C4-2B (cell line): ENCODE measurements at regions not wholly inside any gene's neighbourhood (a gene's known extent, or its start where the extent isn't known, plus 50 kb on each side); places are given as distances from the start of the nearest gene placed in this dataset.
"Not testable (repeated sequence)": the region's sequence is repeated elsewhere in the genome, so short reads cannot be mapped to it uniquely, and the experiment has no call there.

Source experiments
- CTCF ChIP-seq: fragments of 450-650 bp; conservative IDR thresholded peaks from 2 replicates; pipeline ENCODE4 v1.5.1; 2017; ENCODE audit warnings: mild to moderate bottlenecking
- ZFX ChIP-seq: fragments of 450-650 bp; IDR thresholded peaks from 2 replicates; pipeline ENCODE4 v1.6.1; 2017

- not testable (repeated sequence) for TF ChIP-seq CTCF, ZFX
These were observed 1800.9 kb downstream of the OLFM4 start for GRCh38 chr13:54829391-54830068.
